ENCODE measurements at regions not wholly inside any gene's neighbourhood (a gene's known extent, or its start where the extent isn't known, plus 50 kb on each side); places are given as distances from the start of the nearest gene placed in this dataset.

- no peak overlapping the region for H3K4me3 ChIP-seq (ENCODE audit: low read depth, low read length)
These were observed 50.1 kb upstream of the ZNF608 start for GRCh38 chr5:124796495-124796894.

- no peak overlapping the region for H3K4me3 ChIP-seq (ENCODE audit: low read depth, low read length)
These were observed 51.2 kb upstream of the ZNF608 start for GRCh38 chr5:124797665-124798087.

GRCh38 chr5:124798890-124799289 lies 52.5 kb upstream of the ZNF608 start:
- no peak overlapping the region for H3K4me3 ChIP-seq (ENCODE audit: low read depth, low read length)

GRCh38 chr5:124801551-124801950 lies 55.1 kb upstream of the ZNF608 start:
- H3K4me3 ChIP-seq (ENCODE audit: low read depth, low read length): no peak overlapping the region

GRCh38 chr5:124803617-124804323 lies 57.3 kb upstream of the ZNF608 start:
- no peak overlapping the region for H3K4me3 ChIP-seq (ENCODE audit: low read depth, low read length)

- H3K4me3 ChIP-seq (ENCODE audit: low read depth, low read length): no peak overlapping the region
These were observed 59.6 kb upstream of the ZNF608 start for GRCh38 chr5:124806026-124806372.

- H3K4me3 ChIP-seq (ENCODE audit: low read depth, low read length): no peak overlapping the region
These were observed 60.1 kb upstream of the ZNF608 start for GRCh38 chr5:124806373-124807077.

GRCh38 chr5:124808842-124809268 lies 62.4 kb upstream of the ZNF608 start:
- H3K4me3 ChIP-seq (ENCODE audit: low read depth, low read length): no peak overlapping the region

GRCh38 chr5:124810396-124811006 lies 64.1 kb upstream of the ZNF608 start:
- no peak overlapping the region for H3K4me3 ChIP-seq (ENCODE audit: low read depth, low read length)

GRCh38 chr5:124812771-124813358 lies 66.4 kb upstream of the ZNF608 start:
- H3K4me3 ChIP-seq (ENCODE audit: low read depth, low read length): no peak overlapping the region

GRCh38 chr5:124816381-124816780 lies 69.9 kb upstream of the ZNF608 start:
- no peak overlapping the region for H3K4me3 ChIP-seq (ENCODE audit: low read depth, low read length)

- no peak overlapping the region for H3K4me3 ChIP-seq (ENCODE audit: low read depth, low read length)
These were observed 72.8 kb upstream of the ZNF608 start for GRCh38 chr5:124819201-124819600.

- no peak overlapping the region for H3K4me3 ChIP-seq (ENCODE audit: low read depth, low read length)
These were observed 76.2 kb upstream of the ZNF608 start for GRCh38 chr5:124822647-124823046.

GRCh38 chr5:124823380-124823779 lies 76.9 kb upstream of the ZNF608 start:
- no peak overlapping the region for H3K4me3 ChIP-seq (ENCODE audit: low read depth, low read length)

- no peak overlapping the region for H3K4me3 ChIP-seq (ENCODE audit: low read depth, low read length)
These were observed 78.3 kb upstream of the ZNF608 start for GRCh38 chr5:124824637-124825158.

GRCh38 chr5:124825250-124825982 lies 79.0 kb upstream of the ZNF608 start:
- H3K4me3 ChIP-seq (ENCODE audit: low read depth, low read length): no peak overlapping the region

GRCh38 chr5:124825983-124826337 lies 79.5 kb upstream of the ZNF608 start:
- H3K4me3 ChIP-seq (ENCODE audit: low read depth, low read length): no peak overlapping the region

GRCh38 chr5:124828731-124829234 lies 82.3 kb upstream of the ZNF608 start:
- H3K4me3 ChIP-seq (ENCODE audit: low read depth, low read length): no peak overlapping the region

- no peak overlapping the region for H3K4me3 ChIP-seq (ENCODE audit: low read depth, low read length)
These were observed 85.3 kb upstream of the ZNF608 start for GRCh38 chr5:124831687-124832240.

- no peak overlapping the region for H3K4me3 ChIP-seq (ENCODE audit: low read depth, low read length)
These were observed 86.1 kb upstream of the ZNF608 start for GRCh38 chr5:124832510-124832909.

Data from iPS-11a (cell line).